ENCODE measurements at regions not wholly inside any gene's neighbourhood (a gene's known extent, or its start where the extent isn't known, plus 50 kb on each side); places are given as distances from the start of the nearest gene placed in this dataset.
"Not testable (repeated sequence)": the region's sequence is repeated elsewhere in the genome, so short reads cannot be mapped to it uniquely, and the experiment has no call there.

DNA sequence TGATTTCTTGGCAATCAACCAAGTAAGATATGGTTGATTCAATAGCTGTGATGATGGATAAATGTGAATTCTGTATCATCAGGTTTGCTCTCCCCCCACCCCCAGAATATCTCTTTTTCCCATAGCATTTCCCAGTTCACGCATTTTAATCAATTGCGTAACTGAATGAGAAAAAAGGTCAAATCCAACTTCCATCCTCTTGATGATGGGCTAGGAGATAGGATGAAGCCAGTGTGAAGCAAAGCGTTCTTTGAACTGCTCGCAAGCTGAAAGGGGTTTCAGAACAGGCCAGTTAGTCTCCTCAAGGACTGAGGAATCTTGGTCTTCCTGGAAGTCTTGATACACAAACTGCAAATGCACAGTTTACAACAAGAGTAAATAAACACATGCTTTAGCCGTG lies 94.5 kb upstream of the ARMC3 start:
- no peaks in the 10 kb centered on the region for H3K36me3 ChIP-seq
- no peaks in the 10 kb centered on the region for H3K27me3 ChIP-seq
- DNase-seq, result no peak
- intact Hi-C loops (cut with DNase I; ENCODE audit: low total_unique reads), result no loop called here
- H3K4me3 ChIP-seq, result no peak overlapping the region
- TF ChIP-seq, protein P1, sequence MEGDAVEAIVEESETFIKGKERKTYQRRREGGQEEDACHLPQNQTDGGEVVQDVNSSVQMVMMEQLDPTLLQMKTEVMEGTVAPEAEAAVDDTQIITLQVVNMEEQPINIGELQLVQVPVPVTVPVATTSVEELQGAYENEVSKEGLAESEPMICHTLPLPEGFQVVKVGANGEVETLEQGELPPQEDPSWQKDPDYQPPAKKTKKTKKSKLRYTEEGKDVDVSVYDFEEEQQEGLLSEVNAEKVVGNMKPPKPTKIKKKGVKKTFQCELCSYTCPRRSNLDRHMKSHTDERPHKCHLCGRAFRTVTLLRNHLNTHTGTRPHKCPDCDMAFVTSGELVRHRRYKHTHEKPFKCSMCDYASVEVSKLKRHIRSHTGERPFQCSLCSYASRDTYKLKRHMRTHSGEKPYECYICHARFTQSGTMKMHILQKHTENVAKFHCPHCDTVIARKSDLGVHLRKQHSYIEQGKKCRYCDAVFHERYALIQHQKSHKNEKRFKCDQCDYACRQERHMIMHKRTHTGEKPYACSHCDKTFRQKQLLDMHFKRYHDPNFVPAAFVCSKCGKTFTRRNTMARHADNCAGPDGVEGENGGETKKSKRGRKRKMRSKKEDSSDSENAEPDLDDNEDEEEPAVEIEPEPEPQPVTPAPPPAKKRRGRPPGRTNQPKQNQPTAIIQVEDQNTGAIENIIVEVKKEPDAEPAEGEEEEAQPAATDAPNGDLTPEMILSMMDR (IDR thresholded peaks at IDR 0.05), result no peak
- no peak for TF ChIP-seq POLR2A (IDR thresholded peaks at IDR 0.05)
- H3K27ac ChIP-seq, result no peak overlapping the region
- no peaks in the 10 kb centered on the region for H3K4me1 ChIP-seq
- H3K9me3 ChIP-seq, result no peaks in the 10 kb centered on the region

DNA sequence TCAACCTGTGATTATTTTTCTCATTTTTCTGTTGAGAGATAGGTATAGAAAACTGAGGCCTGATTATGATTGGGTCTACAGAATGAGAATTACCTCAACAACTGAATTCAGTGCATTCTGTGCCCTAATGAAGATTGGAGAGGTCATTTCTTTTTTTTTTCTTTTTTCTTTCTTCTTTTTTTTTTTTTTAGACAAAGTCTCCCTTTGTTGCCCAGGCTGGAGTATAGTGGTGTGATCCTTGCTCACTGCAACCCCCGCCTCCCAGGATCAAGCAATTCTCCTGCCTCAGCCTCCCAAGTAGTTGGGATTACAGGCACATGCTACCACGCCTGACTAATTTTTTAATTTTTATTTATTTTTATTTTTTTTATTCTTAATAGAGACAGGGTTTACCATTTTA lies 95.0 kb upstream of the ARMC3 start:
- H3K9me3 ChIP-seq, result no peaks in the 10 kb centered on the region
- TF ChIP-seq, protein P1 (IDR thresholded peaks at IDR 0.05), result no peak
- no peak for TF ChIP-seq POLR2A (IDR thresholded peaks at IDR 0.05)
- intact Hi-C loops (cut with DNase I; ENCODE audit: low total_unique reads), result no loop called here
- no peaks in the 10 kb centered on the region for H3K36me3 ChIP-seq
- no peaks in the 10 kb centered on the region for H3K4me1 ChIP-seq
- H3K27me3 ChIP-seq, result no peaks in the 10 kb centered on the region
- no peak for DNase-seq
- no peak overlapping the region for H3K27ac ChIP-seq
- H3K4me3 ChIP-seq, result no peak overlapping the region

DNA sequence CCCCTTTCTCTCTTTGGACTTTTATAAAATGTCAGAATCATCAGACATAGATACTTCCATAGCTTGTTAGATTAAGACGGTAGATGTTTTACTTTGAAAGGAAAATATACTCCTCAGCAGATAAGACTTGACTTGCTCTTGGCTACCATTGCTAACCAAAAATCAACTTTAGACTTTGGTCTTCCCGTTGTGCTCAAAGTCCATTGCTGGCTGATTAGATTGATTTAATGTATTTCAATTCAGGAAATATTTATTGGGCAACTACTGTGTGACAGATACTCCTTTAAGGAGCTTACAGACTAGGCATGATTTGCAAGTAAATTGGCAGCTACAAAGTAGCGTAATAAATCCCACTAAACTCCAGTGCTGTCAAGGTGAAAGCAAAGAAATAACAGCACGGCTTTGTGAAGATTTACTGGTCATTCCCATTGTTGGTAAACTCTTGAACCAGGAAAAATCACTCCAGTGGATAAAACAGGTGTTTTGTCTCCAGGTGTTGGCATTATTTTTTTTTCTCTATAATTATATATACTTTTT lies 95.7 kb upstream of the ARMC3 start:
- Histone ChIP-seq H3K9me3 (no peaks in the 10 kb centered on the region), H3K4me1 (no peaks in the 10 kb centered on the region), H3K36me3 (no peaks in the 10 kb centered on the region), H3K4me3 (no peak overlapping the region), H3K27ac (peak overlapping the region in 1 of 2 donors; percentile 2), H3K27me3 (no peaks in the 10 kb centered on the region)
- no peak for TF ChIP-seq POLR2A (IDR thresholded peaks at IDR 0.05)
- TF ChIP-seq, protein P1 (IDR thresholded peaks at IDR 0.05), result no peak
- intact Hi-C loops (cut with DNase I; ENCODE audit: low total_unique reads), result no loop called here
- DNase-seq, result no peak

DNA sequence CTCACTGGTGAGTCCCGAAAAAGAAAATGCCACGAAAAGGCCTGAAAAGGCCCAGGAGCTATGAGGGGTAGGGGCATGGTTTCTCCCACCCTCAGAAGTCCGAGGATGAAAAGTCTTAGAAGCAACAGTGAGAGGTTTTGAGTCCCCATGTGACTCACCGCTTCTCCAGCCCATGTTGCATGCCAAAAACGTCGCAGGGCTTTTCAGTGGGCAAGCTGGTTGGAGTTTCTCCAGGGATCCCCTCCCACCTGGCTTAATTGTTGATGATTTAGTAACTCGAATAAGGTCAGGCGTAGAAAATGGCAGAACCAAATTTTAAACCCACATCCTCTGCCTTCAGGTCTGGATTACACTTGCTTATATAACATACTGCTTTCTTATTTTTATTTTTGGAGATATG lies 96.3 kb upstream of the ARMC3 start:
- peak overlapping the region in 1 of 2 donors; percentile 2 for H3K27ac ChIP-seq
- TF ChIP-seq, protein P1 (IDR thresholded peaks at IDR 0.05), result no peak
- TF ChIP-seq POLR2A (IDR thresholded peaks at IDR 0.05), result no peak
- no peaks in the 10 kb centered on the region for H3K27me3 ChIP-seq
- H3K36me3 ChIP-seq, result no peaks in the 10 kb centered on the region
- intact Hi-C loops (cut with DNase I; ENCODE audit: low total_unique reads), result no loop called here
- peak in 1 of 2 donors; percentile 43 for DNase-seq
- H3K9me3 ChIP-seq, result no peaks in the 10 kb centered on the region
- H3K4me3 ChIP-seq, result no peak overlapping the region
- no peaks in the 10 kb centered on the region for H3K4me1 ChIP-seq

DNA sequence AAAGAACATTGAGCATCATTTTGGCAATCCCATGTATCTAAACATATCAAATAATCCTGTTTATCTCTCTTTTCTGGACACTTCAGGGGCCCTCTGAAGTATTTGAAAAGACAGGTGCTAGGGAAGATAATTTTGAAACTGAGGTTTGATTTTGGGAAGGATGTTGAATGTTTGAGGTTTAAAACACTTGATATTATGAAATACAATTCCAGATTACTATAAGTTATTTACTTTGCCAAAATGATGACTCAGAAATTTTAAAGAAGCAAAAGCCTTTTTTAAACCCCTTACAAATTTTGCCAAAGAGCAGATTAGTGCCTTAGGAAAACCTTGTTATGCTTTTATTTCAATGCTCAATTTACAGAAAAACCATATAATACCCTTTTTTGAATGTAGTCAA lies 99.1 kb upstream of the ARMC3 start:
- peak overlapping the region in 1 of 2 donors; percentile 11 for H3K27ac ChIP-seq
- H3K27me3 ChIP-seq; H3K9me3 ChIP-seq; intact Hi-C loops (cut with DNase I; ENCODE audit: low total_unique reads); DNase-seq; H3K36me3 ChIP-seq; H3K4me1 ChIP-seq; H3K4me3 ChIP-seq: not testable (repeated sequence)

DNA sequence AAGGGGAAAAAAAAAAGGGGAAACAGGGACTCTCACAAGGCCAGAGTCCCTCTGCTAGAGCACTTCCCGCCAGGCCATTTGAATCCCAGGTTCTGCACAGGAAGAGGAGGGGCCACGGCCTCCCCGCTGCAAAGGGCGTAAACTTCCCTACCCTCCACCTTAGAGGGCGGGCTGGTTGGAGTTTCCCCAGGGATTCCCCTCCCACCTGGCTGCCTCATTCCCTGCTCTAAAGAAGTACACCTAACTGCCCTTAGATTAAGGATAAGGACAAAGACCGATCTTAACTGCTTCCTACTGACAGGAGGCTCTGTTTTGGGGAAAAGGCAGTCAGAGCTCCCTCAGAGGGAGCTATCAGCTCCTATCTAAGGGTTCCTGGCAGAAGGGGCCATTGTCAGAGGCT lies 102.0 kb upstream of the ARMC3 start:
- Histone ChIP-seq H3K36me3 (no peaks in the 10 kb centered on the region), H3K4me1 (no peaks in the 10 kb centered on the region), H3K4me3 (no peak overlapping the region), H3K27me3 (no peaks in the 10 kb centered on the region), H3K27ac (no peak overlapping the region), H3K9me3 (no peaks in the 10 kb centered on the region)
- intact Hi-C loops (cut with DNase I; ENCODE audit: low total_unique reads), result no loop called here
- TF ChIP-seq POLR2A (IDR thresholded peaks at IDR 0.05), result no peak
- TF ChIP-seq, protein P1 (IDR thresholded peaks at IDR 0.05), result no peak
- no peak for DNase-seq

Measured in uterus (tissue), 3 donors.